Hypothalamus (tissue), 51 donors: ENCODE measurements at regions not wholly inside any gene's neighbourhood (a gene's known extent, or its start where the extent isn't known, plus 50 kb on each side); places are given as distances from the start of the nearest gene placed in this dataset.
"Not testable (repeated sequence)": the region's sequence is repeated elsewhere in the genome, so short reads cannot be mapped to it uniquely, and the experiment has no call there.

Experiments used
- DNase-seq, 51 donors: peaks; one replicate each; lab custom pipeline; 2025; lab: John Stamatoyannopoulos, UW

- DNase-seq = no peak
These were observed 54.9 kb upstream of the NBPF3 start for GRCh38 chr1:21385022-21385421.

- peak in 11 of 51 donors; percentile 5 to 21 (median 7) for DNase-seq
These were observed 55.3 kb upstream of the NBPF3 start for GRCh38 chr1:21384620-21385019.

- no peak for DNase-seq
These were observed 56.0 kb upstream of the NBPF3 start for GRCh38 chr1:21383785-21384401.

GRCh38 chr1:21381354-21381753 lies 58.6 kb upstream of the NBPF3 start:
- no peak for DNase-seq

GRCh38 chr1:21380147-21380546 lies 59.8 kb upstream of the NBPF3 start:
- DNase-seq = not testable (repeated sequence)

GRCh38 chr1:21379571-21379970 lies 60.4 kb upstream of the NBPF3 start:
- DNase-seq = no peak

GRCh38 chr1:21378705-21379494 lies 61.0 kb upstream of the NBPF3 start:
- no peak for DNase-seq

GRCh38 chr1:21372383-21372782 lies 67.6 kb upstream of the NBPF3 start:
- no peak for DNase-seq

- DNase-seq = no peak
These were observed 70.0 kb upstream of the NBPF3 start for GRCh38 chr1:21369905-21370304.

GRCh38 chr1:21368515-21369289 lies 71.2 kb upstream of the NBPF3 start:
- DNase-seq = peak in 46 of 51 donors; percentile 13 to 83 (median 62)

GRCh38 chr1:21367973-21368514 lies 71.9 kb upstream of the NBPF3 start:
- not testable (repeated sequence) for DNase-seq

GRCh38 chr1:21366288-21366687 lies 73.6 kb upstream of the NBPF3 start:
- no peak for DNase-seq

GRCh38 chr1:21365036-21365435 lies 74.8 kb upstream of the ECE1 start:
- no peak for DNase-seq

GRCh38 chr1:21362096-21362495 lies 71.8 kb upstream of the ECE1 start:
- peak in 28 of 51 donors; percentile 15 to 72 (median 40) for DNase-seq

- peak in 14 of 51 donors; percentile 19 to 67 (median 34) for DNase-seq
These were observed 71.2 kb upstream of the ECE1 start for GRCh38 chr1:21361506-21361905.

- DNase-seq = no peak
These were observed 66.9 kb upstream of the ECE1 start for GRCh38 chr1:21357161-21357560.

GRCh38 chr1:21355956-21356355 lies 65.7 kb upstream of the ECE1 start:
- DNase-seq = no peak

- no peak for DNase-seq
These were observed 62.3 kb upstream of the ECE1 start for GRCh38 chr1:21352586-21352985.

GRCh38 chr1:21351901-21352300 lies 61.6 kb upstream of the ECE1 start:
- no peak for DNase-seq

- DNase-seq = no peak
These were observed 60.1 kb upstream of the ECE1 start for GRCh38 chr1:21350202-21350885.

GRCh38 chr1:21349693-21350092 lies 59.4 kb upstream of the ECE1 start:
- DNase-seq = no peak
